K562 (cell line): ENCODE measurements at regions not wholly inside any gene's neighbourhood (a gene's known extent, or its start where the extent isn't known, plus 50 kb on each side); places are given as distances from the start of the nearest gene placed in this dataset.

Experiments
- ARID3A ChIP-seq: IDR thresholded peaks from 2 replicates; pipeline ENCODE4 v1.6.1; 2012; ENCODE audit warnings: low read depth, low read length, improper control_type of control experiment, borderline replicate concordance
- ATF4 ChIP-seq: fragments of 450-650 bp; formaldehyde crosslinking; IDR thresholded peaks from 2 replicates; pipeline ENCODE4 v1.4.0; 2022; ENCODE audit warnings: mild to moderate bottlenecking, moderate library complexity
- CBFA2T3 ChIP-seq: fragments of 450-650 bp; IDR thresholded peaks from 2 replicates; pipeline ENCODE4 v1.6.1; 2017
- CBX1 ChIP-seq: sonication (generic); IDR thresholded peaks from 2 replicates; pipeline ENCODE4 v1.6.1; 2016; ENCODE audit warnings: antibody characterized with exemption, low read depth, mild to moderate bottlenecking
- CBX5 ChIP-seq: IDR thresholded peaks from 2 replicates; pipeline ENCODE4 v1.6.1; 2014; ENCODE audit warnings: low read depth, borderline replicate concordance
- CREB1 ChIP-seq, 2 experiments: sonication (generic) in 1 of 2; formaldehyde crosslinking in 1 of 2; IDR thresholded peaks; 2 replicates each; pipeline versions ENCODE4 v1.6.1 to v1.8.0; 2012 to 2022; ENCODE audit warnings: inconsistent platforms in 1 of 2, mild to moderate bottlenecking in 1 of 2, missing genetic modification reagents in 1 of 2, moderate library complexity in 1 of 2
- CTBP1 ChIP-seq: fragments of 450-650 bp; IDR thresholded peaks from 2 replicates; pipeline ENCODE4 v1.6.1; 2016; ENCODE audit warnings: borderline replicate concordance
- EHMT2 ChIP-seq: fragments of 450-650 bp; IDR thresholded peaks from 2 replicates; pipeline ENCODE4 v1.6.1; 2018; ENCODE audit warnings: antibody characterized with exemption
- GATA2 ChIP-seq: sonication (generic); formaldehyde crosslinking; IDR thresholded peaks from 2 replicates; pipeline ENCODE4 v1.4.0; 2020; ENCODE audit warnings: mild to moderate bottlenecking, missing genetic modification reagents
- ID3 ChIP-seq, 2 experiments: fragments of 250-450 bp in 1 of 2; fragments of 450-650 bp in 1 of 2; sonication (Bioruptor Pico) in 1 of 2; IDR thresholded peaks; 2 replicates each; pipeline versions ENCODE4 v1.6.1 to v1.8.0; 2016 to 2021; ENCODE audit warnings: mild to moderate bottlenecking in 2 of 2, moderate library complexity in 2 of 2, missing compliant biosample characterization in 1 of 2, missing genetic modification characterization in 1 of 2
- JUNB ChIP-seq: fragments of 450-650 bp; formaldehyde crosslinking; conservative IDR thresholded peaks from 2 replicates; pipeline ENCODE4 v1.4.0; 2020; ENCODE audit warnings: mild to moderate bottlenecking
- LEF1 ChIP-seq: fragments of 450-650 bp; IDR thresholded peaks from 2 replicates; pipeline ENCODE4 v1.6.1; 2016; ENCODE audit warnings: mild to moderate bottlenecking
- MEF2A ChIP-seq: IDR thresholded peaks from 2 replicates; pipeline ENCODE4 v1.6.1; 2011; ENCODE audit warnings: low read depth, mild to moderate bottlenecking, low read length, moderate library complexity; ENCODE audit not compliant: control insufficient read depth
- PBX2 ChIP-seq, 2 experiments: IDR thresholded peaks in 1 of 2; conservative IDR thresholded peaks in 1 of 2; 2 replicates each; pipeline ENCODE4 v1.6.1; 2016; ENCODE audit warnings: low read depth in 2 of 2, mild to moderate bottlenecking in 1 of 2, missing compliant biosample characterization in 1 of 2, missing genetic modification characterization in 1 of 2, moderate library complexity in 1 of 2
- SAFB ChIP-seq: fragments of 200-400 bp; formaldehyde crosslinking; IDR thresholded peaks from 2 replicates; pipeline ENCODE4 v1.6.1; 2017; ENCODE audit warnings: low read depth, low read length, borderline replicate concordance
- SMAD3 ChIP-seq: fragments of 450-650 bp; formaldehyde crosslinking; conservative IDR thresholded peaks from 2 replicates; pipeline ENCODE4 v1.4.0; 2020; ENCODE audit warnings: mild to moderate bottlenecking
- SOX6 ChIP-seq: fragments of 450-650 bp; IDR thresholded peaks from 2 replicates; pipeline ENCODE4 v1.6.1; 2014; ENCODE audit warnings: mild to moderate bottlenecking
- TCF3 ChIP-seq: sonication (generic); formaldehyde crosslinking; IDR thresholded peaks from 2 replicates; pipeline ENCODE4 v1.4.0; 2020; ENCODE audit warnings: mild to moderate bottlenecking, missing genetic modification reagents
- TEAD1 ChIP-seq, 2 experiments: fragments of 450-650 bp in 1 of 2; sonication (generic) in 1 of 2; formaldehyde crosslinking; IDR thresholded peaks; 2 replicates each; pipeline versions ENCODE4 v1.4.0 to v1.8.0; 2020 to 2022; ENCODE audit warnings: mild to moderate bottlenecking in 2 of 2, missing genetic modification reagents in 1 of 2
- YBX1 ChIP-seq: fragments of 450-650 bp; IDR thresholded peaks from 2 replicates; pipeline ENCODE4 v1.7.1; 2016; ENCODE audit warnings: mild to moderate bottlenecking

- TF ChIP-seq ATF4 (CRISPR knock-in tag) = peak; percentile 78
- TF ChIP-seq ID3 (CRISPR knock-in tag; IDR thresholded peaks at IDR 0.05) = no peak
- TF ChIP-seq ID3 (tag; IDR thresholded peaks at IDR 0.05) = 0 out of 2 replicates have a peak, but pooled peaks have one; percentile 60
- no peak for TF ChIP-seq PBX2 (CRISPR knock-in tag; IDR thresholded peaks at IDR 0.05; ENCODE audit: low read depth)
- peak; percentile 73 for TF ChIP-seq PBX2 (tag; conservative IDR thresholded peaks at IDR 0.05; ENCODE audit: low read depth)
- 0 out of 2 replicates have a peak, but pooled peaks have one; percentile 18 for TF ChIP-seq LEF1
- peak; percentile 29; the same call in 1 of the 2 replicates for TF ChIP-seq GATA2
- no peak for TF ChIP-seq MEF2A
- peak; percentile 70 for TF ChIP-seq EHMT2
- TF ChIP-seq SOX6 = peak; percentile 42; the same call in 1 of the 2 replicates
- TF ChIP-seq TEAD1 (CRISPR knock-in tag; IDR thresholded peaks at IDR 0.05) = 0 out of 4 replicates have a peak, but pooled peaks of 1 of the 2 experiments have one; percentile 37
- TF ChIP-seq ARID3A = peak; percentile 74; the same call in 1 of the 2 replicates
- TF ChIP-seq JUNB (CRISPR knock-in tag) = no peak
- no peak for TF ChIP-seq YBX1
- peak; percentile 84 for TF ChIP-seq CBFA2T3
- TF ChIP-seq SAFB = no peak
- peak; percentile 81 for TF ChIP-seq TCF3
- peak; percentile 59 for TF ChIP-seq CREB1 (IDR thresholded peaks at IDR 0.05)
- TF ChIP-seq CREB1 (CRISPR knock-in tag; IDR thresholded peaks at IDR 0.05) = peak; percentile 67
- no peak for TF ChIP-seq CBX5
- no peak for TF ChIP-seq SMAD3 (CRISPR knock-in tag)
- no peak for TF ChIP-seq CBX1
- TF ChIP-seq CTBP1 = peak; percentile 47
- TF ChIP-seq, all 486 proteins: peak for 73
Observed at GRCh38 chr12:74021937-74022336, 515.7 kb upstream of the ATXN7L3B start (continued).
